RPMI8226 (cell line): ENCODE measurements at regions not wholly inside any gene's neighbourhood (a gene's known extent, or its start where the extent isn't known, plus 50 kb on each side); places are given as distances from the start of the nearest gene placed in this dataset.
"Not testable (repeated sequence)": the region's sequence is repeated elsewhere in the genome, so short reads cannot be mapped to it uniquely, and the experiment has no call there.

Experiments used
- DNase-seq: peaks from one replicate; pipeline ENCODE4 v3.0.0-alpha.2; 2015

- no peak for DNase-seq
Measured at GRCh38 chr2:189312643-189313042, 128.6 kb upstream of the WDR75 start.

- no peak for DNase-seq
Measured at GRCh38 chr2:189318761-189319160, 122.5 kb upstream of the WDR75 start.

- DNase-seq: not testable (repeated sequence)
Measured at GRCh38 chr2:189319424-189319823, 121.8 kb upstream of the WDR75 start.

GRCh38 chr2:189327879-189328847 lies 113.1 kb upstream of the WDR75 start:
- DNase-seq: no peak

- DNase-seq: no peak
Measured at GRCh38 chr2:189328848-189329245, 112.4 kb upstream of the WDR75 start.

- DNase-seq: no peak
Measured at GRCh38 chr2:189336276-189336975, 104.8 kb upstream of the WDR75 start.

GRCh38 chr2:189337656-189338055 lies 103.6 kb upstream of the WDR75 start:
- DNase-seq: no peak

- DNase-seq: no peak
Measured at GRCh38 chr2:189338115-189338514, 103.2 kb upstream of the WDR75 start.

- DNase-seq: no peak
Measured at GRCh38 chr2:189341077-189341476, 100.2 kb upstream of the WDR75 start.

- DNase-seq: no peak
Measured at GRCh38 chr2:189344043-189344442, 97.2 kb upstream of the WDR75 start.

- peak; percentile 86 for DNase-seq
Measured at GRCh38 chr2:189347540-189347939, 93.7 kb upstream of the WDR75 start.

- no peak for DNase-seq
Measured at GRCh38 chr2:189348369-189348768, 92.9 kb upstream of the WDR75 start.

- DNase-seq: no peak
Measured at GRCh38 chr2:189350540-189351209, 90.6 kb upstream of the WDR75 start.

- DNase-seq: not testable (repeated sequence)
Measured at GRCh38 chr2:189351933-189352332, 89.3 kb upstream of the WDR75 start.

- DNase-seq: peak; percentile 23
Measured at GRCh38 chr2:189357375-189357774, 83.9 kb upstream of the WDR75 start.

- DNase-seq: no peak
Measured at GRCh38 chr2:189360861-189361260, 80.4 kb upstream of the WDR75 start.

- DNase-seq: no peak
Measured at GRCh38 chr2:189362283-189362682, 79.0 kb upstream of the WDR75 start.

GRCh38 chr2:189363559-189363958 lies 77.7 kb upstream of the WDR75 start:
- no peak for DNase-seq

GRCh38 chr2:189364607-189365006 lies 76.7 kb upstream of the WDR75 start:
- DNase-seq: no peak

- no peak for DNase-seq
Measured at GRCh38 chr2:189366349-189366748, 74.9 kb upstream of the WDR75 start.

GRCh38 chr2:189367343-189367742 lies 73.9 kb upstream of the WDR75 start:
- DNase-seq: no peak

- no peak for DNase-seq
Measured at GRCh38 chr2:189369566-189369965, 71.7 kb upstream of the WDR75 start.

- no peak for DNase-seq
Measured at GRCh38 chr2:189370719-189371118, 70.6 kb upstream of the WDR75 start.
